AG09319 (cell line): ENCODE measurements at regions not wholly inside any gene's neighbourhood (a gene's known extent, or its start where the extent isn't known, plus 50 kb on each side); places are given as distances from the start of the nearest gene placed in this dataset.

Experiments
- DNase-seq: peaks from one replicate; pipeline ENCODE4 v3.0.0-alpha.2; 2010; ENCODE audit warnings: low read depth; ENCODE audit errors: extremely low read depth
- CTCF ChIP-seq: IDR thresholded peaks from 2 replicates; pipeline ENCODE4 v1.5.1; 2011; ENCODE audit warnings: low read depth, mild to moderate bottlenecking, inconsistent platforms, low read length, moderate library complexity

- TF ChIP-seq CTCF = no peak
- no peak for DNase-seq
These were observed 271.4 kb downstream of the ETS1 start for GRCh38 chr11:128315933-128316332.

GRCh38 chr11:128313931-128314330 is 273.4 kb downstream of the ETS1 start:
- no peak for DNase-seq
- TF ChIP-seq CTCF = no peak

GRCh38 chr11:128311742-128312719 is 275.3 kb downstream of the ETS1 start:
- DNase-seq = no peak
- no peak for TF ChIP-seq CTCF

GRCh38 chr11:128310676-128311445 is 276.5 kb downstream of the ETS1 start:
- TF ChIP-seq CTCF = no peak

GRCh38 chr11:128310005-128310404 is 277.4 kb downstream of the ETS1 start:
- no peak for TF ChIP-seq CTCF
- no peak for DNase-seq

More at GRCh38 chr11:128310676-128311445, 276.5 kb downstream of the ETS1 start:
- DNase-seq = no peak

- TF ChIP-seq CTCF = no peak
- DNase-seq = no peak
These were observed 278.6 kb downstream of the ETS1 start for GRCh38 chr11:128308794-128309193.

GRCh38 chr11:128305588-128305987 is 281.8 kb downstream of the ETS1 start:
- no peak for TF ChIP-seq CTCF
- DNase-seq = no peak
